Esophagus muscularis mucosa (tissue), 4 donors: ENCODE measurements at regions not wholly inside any gene's neighbourhood (a gene's known extent, or its start where the extent isn't known, plus 50 kb on each side); places are given as distances from the start of the nearest gene placed in this dataset.
"Not testable (repeated sequence)": the region's sequence is repeated elsewhere in the genome, so short reads cannot be mapped to it uniquely, and the experiment has no call there.

ENCODE experiments used
- EP300 ChIP-seq: sonication (generic); formaldehyde crosslinking; IDR thresholded peaks from one replicate; pipeline ENCODE4 v1.6.1; 2017; ENCODE audit warnings: antibody characterized with exemption
- POLR2A ChIP-seq: fragments of 450-650 bp; IDR thresholded peaks from one replicate; pipeline ENCODE4 v1.6.1; 2017; ENCODE audit warnings: antibody characterized with exemption, moderate library complexity, mild to moderate bottlenecking, low read depth
- POLR2AphosphoS5 ChIP-seq, 2 donors: sonication (generic); formaldehyde crosslinking; IDR thresholded peaks; one replicate each; pipeline ENCODE4 v1.6.1; 2017; ENCODE audit warnings: antibody characterized with exemption in 2 of 2
- TF ChIP-seq, protein P1 (sequence below), 3 experiments: fragments of 200-600 bp in 2 of 3; fragments of 450-650 bp in 1 of 3; sonication (generic) in 2 of 3; IDR thresholded peaks; one replicate each; pipeline ENCODE4 v1.5.1; 2017 to 2019; ENCODE audit warnings: antibody characterized with exemption in 3 of 3, mild to moderate bottlenecking in 2 of 3, moderate library complexity in 1 of 3

GRCh38 chr9:16294940-16295339, 575.5 kb downstream of the BNC2 start:
- not testable (repeated sequence) for TF ChIP-seq POLR2AphosphoS5 (IDR thresholded peaks at IDR 0.05); EP300; POLR2A
- TF ChIP-seq, protein P1, sequence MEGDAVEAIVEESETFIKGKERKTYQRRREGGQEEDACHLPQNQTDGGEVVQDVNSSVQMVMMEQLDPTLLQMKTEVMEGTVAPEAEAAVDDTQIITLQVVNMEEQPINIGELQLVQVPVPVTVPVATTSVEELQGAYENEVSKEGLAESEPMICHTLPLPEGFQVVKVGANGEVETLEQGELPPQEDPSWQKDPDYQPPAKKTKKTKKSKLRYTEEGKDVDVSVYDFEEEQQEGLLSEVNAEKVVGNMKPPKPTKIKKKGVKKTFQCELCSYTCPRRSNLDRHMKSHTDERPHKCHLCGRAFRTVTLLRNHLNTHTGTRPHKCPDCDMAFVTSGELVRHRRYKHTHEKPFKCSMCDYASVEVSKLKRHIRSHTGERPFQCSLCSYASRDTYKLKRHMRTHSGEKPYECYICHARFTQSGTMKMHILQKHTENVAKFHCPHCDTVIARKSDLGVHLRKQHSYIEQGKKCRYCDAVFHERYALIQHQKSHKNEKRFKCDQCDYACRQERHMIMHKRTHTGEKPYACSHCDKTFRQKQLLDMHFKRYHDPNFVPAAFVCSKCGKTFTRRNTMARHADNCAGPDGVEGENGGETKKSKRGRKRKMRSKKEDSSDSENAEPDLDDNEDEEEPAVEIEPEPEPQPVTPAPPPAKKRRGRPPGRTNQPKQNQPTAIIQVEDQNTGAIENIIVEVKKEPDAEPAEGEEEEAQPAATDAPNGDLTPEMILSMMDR (IDR thresholded peaks at IDR 0.05): not testable (repeated sequence)
